BJ (cell line): ENCODE measurements at regions not wholly inside any gene's neighbourhood (a gene's known extent, or its start where the extent isn't known, plus 50 kb on each side); places are given as distances from the start of the nearest gene placed in this dataset.

Experiments
- CTCF ChIA-PET: fragments of 350-600 bp; formaldehyde crosslinking; extraction: SDS; loops from one replicate; lab custom pipeline; 2021; ENCODE audit warnings: antibody characterized with exemption, inconsistent platforms; lab: Yijun Ruan, JAX
- POLR2A ChIA-PET: fragments of 300-600 bp; sonication (Branson Sonifier 250); formaldehyde crosslinking; extraction: SDS; loops from one replicate; lab custom pipeline; 2021; ENCODE audit warnings: antibody characterized with exemption; lab: Charles Lee
- DNase-seq: peaks from one replicate; pipeline ENCODE4 v3.0.0-alpha.2; 2011; ENCODE audit warnings: low read depth
- H3K27me3 ChIP-seq: 2 replicates; pipeline ENCODE4 v1.6.0; 2011; ENCODE audit warnings: low read length; ENCODE audit not compliant: control insufficient read depth, insufficient read depth
- H3K36me3 ChIP-seq: 2 replicates; pipeline ENCODE4 v1.5.1; 2011; ENCODE audit warnings: low read length; ENCODE audit not compliant: control insufficient read depth, insufficient read depth
- H3K4me3 ChIP-seq: 2 replicates; pipeline ENCODE4 v1.5.1; 2011; ENCODE audit warnings: low read depth, mild to moderate bottlenecking, control low read depth, low read length
- CTCF ChIP-seq: IDR thresholded peaks from 2 replicates; pipeline ENCODE4 v1.5.1; 2011; ENCODE audit warnings: low read depth, mild to moderate bottlenecking, control low read depth, inconsistent platforms, low read length, moderate library complexity; ENCODE audit not compliant: insufficient read depth

GRCh38 chr3:80283783-80284182 lies 516.0 kb upstream of the ROBO1 start:
- DNase-seq = no peak
- no peak for TF ChIP-seq CTCF
- ChIA-PET CTCF (no interaction called here), POLR2A (no interaction called here)
- no peaks in the 10 kb centered on the region for H3K27me3 ChIP-seq
- no peak overlapping the region for H3K4me3 ChIP-seq
- H3K36me3 ChIP-seq = no peaks in the 10 kb centered on the region

DNA sequence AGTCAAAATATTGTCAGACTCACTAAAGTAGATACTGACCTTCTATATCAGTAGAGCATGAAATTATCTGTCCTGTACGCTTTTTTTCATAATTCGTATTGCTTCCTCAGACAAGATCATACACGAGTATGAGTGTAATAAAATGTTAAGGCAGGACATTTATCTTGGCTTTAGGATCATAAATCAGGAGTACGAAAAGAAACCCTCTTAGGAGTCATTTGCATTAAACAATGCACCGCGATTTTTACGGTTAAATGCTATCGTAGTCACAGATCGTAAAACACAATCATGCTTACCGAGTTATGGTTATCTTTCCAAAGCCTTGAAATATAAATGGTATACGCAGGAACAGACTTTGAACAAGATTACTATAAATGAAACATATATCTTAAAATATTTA lies 510.3 kb upstream of the ROBO1 start:
- CTCF ChIA-PET = no interaction called here
- no peak for DNase-seq
- POLR2A ChIA-PET = no interaction called here
- Histone ChIP-seq H3K27me3 (no peaks in the 10 kb centered on the region), H3K36me3 (no peaks in the 10 kb centered on the region), H3K4me3 (no peak overlapping the region)
- no peak for TF ChIP-seq CTCF

- no peak for DNase-seq
- Histone ChIP-seq H3K4me3 (no peak overlapping the region), H3K27me3 (no peaks in the 10 kb centered on the region), H3K36me3 (no peaks in the 10 kb centered on the region)
- CTCF ChIA-PET = no interaction called here
- POLR2A ChIA-PET = no interaction called here
- TF ChIP-seq CTCF = no peak
Measured at GRCh38 chr3:80275120-80275519, 507.3 kb upstream of the ROBO1 start.

DNA sequence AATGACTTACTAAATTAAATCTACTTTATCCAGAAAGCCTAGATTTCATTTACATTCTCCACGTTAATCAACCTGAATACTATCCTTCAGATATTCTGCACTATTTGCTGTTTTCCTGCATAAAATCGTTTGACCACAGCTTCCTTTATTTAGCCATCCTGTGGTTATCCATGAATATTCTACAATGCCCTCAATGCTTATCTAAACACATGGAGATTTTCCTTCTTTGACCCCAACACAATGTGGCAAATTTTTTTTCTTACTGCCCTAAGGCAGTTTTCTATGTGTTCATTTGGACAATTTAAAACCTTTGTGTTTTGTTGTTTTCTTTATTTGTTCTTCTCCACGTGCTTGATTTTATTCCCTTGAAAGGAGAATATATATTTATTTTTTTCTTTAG lies 495.5 kb upstream of the ROBO1 start:
- ChIA-PET POLR2A (no interaction called here), CTCF (no interaction called here)
- no peaks in the 10 kb centered on the region for H3K36me3 ChIP-seq
- H3K4me3 ChIP-seq = no peak overlapping the region
- no peaks in the 10 kb centered on the region for H3K27me3 ChIP-seq
- DNase-seq = no peak
- no peak for TF ChIP-seq CTCF

GRCh38 chr3:80261082-80261481 lies 493.3 kb upstream of the ROBO1 start:
- POLR2A ChIA-PET = no interaction called here
- CTCF ChIA-PET = no interaction called here
- DNase-seq = no peak
- no peaks in the 10 kb centered on the region for H3K27me3 ChIP-seq
- TF ChIP-seq CTCF = no peak
- H3K4me3 ChIP-seq = no peak overlapping the region
- H3K36me3 ChIP-seq = no peaks in the 10 kb centered on the region

GRCh38 chr3:80259736-80260135 lies 491.9 kb upstream of the ROBO1 start:
- CTCF ChIA-PET = no interaction called here
- no peak for DNase-seq
- POLR2A ChIA-PET = no interaction called here
- no peaks in the 10 kb centered on the region for H3K27me3 ChIP-seq
- no peak overlapping the region for H3K4me3 ChIP-seq
- TF ChIP-seq CTCF = no peak
- no peaks in the 10 kb centered on the region for H3K36me3 ChIP-seq
